Activated naive CD4-positive, alpha-beta T cell treated with anti-CD3 and anti-CD28 coated beads for 36 hours (primary cell): ENCODE measurements at regions not wholly inside any gene's neighbourhood (a gene's known extent, or its start where the extent isn't known, plus 50 kb on each side); places are given as distances from the start of the nearest gene placed in this dataset.

Experiments
- CTCF ChIA-PET: fragments of 350-600 bp; sonication (Branson Sonifier 250); formaldehyde crosslinking; loops from one replicate; lab custom pipeline; 2021; ENCODE audit warnings: antibody characterized with exemption; lab: Charles Lee
- DNase-seq: peaks from one replicate; pipeline ENCODE4 v3.0.0-alpha.2; 2020
- H3K27ac Mint-ChIP-seq: one replicate; pipeline ENCODE4 v1.8.0; 2021; ENCODE audit warnings: mild to moderate bottlenecking, mixed read lengths
- H3K27me3 Mint-ChIP-seq: one replicate; pipeline ENCODE4 v1.8.0; 2021; ENCODE audit warnings: low read depth, mixed read lengths
- H3K36me3 Mint-ChIP-seq: one replicate; pipeline ENCODE4 v1.8.0; 2021; ENCODE audit warnings: low read depth, mixed read lengths
- H3K4me1 Mint-ChIP-seq: one replicate; pipeline ENCODE4 v1.8.0; 2021; ENCODE audit warnings: low read depth, mixed read lengths
- H3K4me3 Mint-ChIP-seq: one replicate; pipeline ENCODE4 v1.8.0; 2021; ENCODE audit warnings: mild to moderate bottlenecking, moderate library complexity, mixed read lengths
- H3K9me3 Mint-ChIP-seq: one replicate; pipeline ENCODE4 v1.8.0; 2021; ENCODE audit warnings: mixed read lengths
- intact Hi-C: fragments of 100-400 bp; cut with micrococcal nuclease; formaldehyde crosslinking; loops from one replicate; pipeline ENCODE4 v1.15.1; 2023

GRCh38 chr6:133610227-133610840 is 278.6 kb upstream of the TCF21 start:
- Mint-ChIP-seq H3K36me3 (no peaks in the 10 kb centered on the region), H3K4me3 (no peak overlapping the region), H3K9me3 (no peaks in the 10 kb centered on the region), H3K27ac (no peak overlapping the region), H3K27me3 (peaks cover 6% of the 10 kb centered on the region), H3K4me1 (no peaks in the 10 kb centered on the region)
- intact Hi-C loops = no loop called here
- CTCF ChIA-PET = interaction anchor here (0.7 kb wide), 1 partner anchor 27 kb away, joined by 3 read pairs; no protein-coding TSS in a partner anchor
- no peak for DNase-seq

- CTCF ChIA-PET = no interaction called here
- Mint-ChIP-seq H3K4me3 (no peak overlapping the region), H3K4me1 (no peaks in the 10 kb centered on the region), H3K27me3 (peaks cover 6% of the 10 kb centered on the region), H3K27ac (no peak overlapping the region), H3K36me3 (no peaks in the 10 kb centered on the region), H3K9me3 (no peaks in the 10 kb centered on the region)
- DNase-seq = no peak
- intact Hi-C loops = no loop called here
Measured at GRCh38 chr6:133610971-133611370, 277.9 kb upstream of the TCF21 start.

GRCh38 chr6:133612459-133612858 is 276.5 kb upstream of the TCF21 start:
- Mint-ChIP-seq H3K4me3 (no peak overlapping the region), H3K36me3 (no peaks in the 10 kb centered on the region), H3K4me1 (no peaks in the 10 kb centered on the region), H3K27me3 (peaks cover 2% of the 10 kb centered on the region), H3K9me3 (no peaks in the 10 kb centered on the region), H3K27ac (no peak overlapping the region)
- DNase-seq = no peak
- intact Hi-C loops = no loop called here
- CTCF ChIA-PET = interaction anchor here (0.6 kb wide), 1 partner anchor 1084 kb away, joined by 3 read pairs; no protein-coding TSS in a partner anchor

GRCh38 chr6:133613211-133613610 is 275.7 kb upstream of the TCF21 start:
- Mint-ChIP-seq H3K36me3 (no peaks in the 10 kb centered on the region), H3K4me3 (no peak overlapping the region), H3K9me3 (no peaks in the 10 kb centered on the region), H3K27me3 (peaks cover 2% of the 10 kb centered on the region), H3K4me1 (no peaks in the 10 kb centered on the region), H3K27ac (no peak overlapping the region)
- intact Hi-C loops = no loop called here
- CTCF ChIA-PET = interaction anchor here (0.5 to 0.6 kb wide), 3 partner anchors 15 to 1084 kb away, joined by 3 to 5 read pairs (median 3); no protein-coding TSS in a partner anchor
- DNase-seq = no peak

- Mint-ChIP-seq H3K4me3 (no peak overlapping the region), H3K4me1 (no peaks in the 10 kb centered on the region), H3K27me3 (peaks cover 2% of the 10 kb centered on the region), H3K9me3 (peaks cover 1% of the 10 kb centered on the region), H3K27ac (no peak overlapping the region), H3K36me3 (no peaks in the 10 kb centered on the region)
- no peak for DNase-seq
- CTCF ChIA-PET = no interaction called here
- intact Hi-C loops = no loop called here
Measured at GRCh38 chr6:133621751-133622150, 267.2 kb upstream of the TCF21 start.

GRCh38 chr6:133623065-133623464 is 265.8 kb upstream of the TCF21 start:
- DNase-seq = no peak

GRCh38 chr6:133623621-133624020 is 265.3 kb upstream of the TCF21 start:
- intact Hi-C loops = no loop called here
- CTCF ChIA-PET = no interaction called here
- no peaks in the 10 kb centered on the region for H3K4me1 Mint-ChIP-seq
- H3K4me3 Mint-ChIP-seq = no peak overlapping the region
- H3K9me3 Mint-ChIP-seq = peaks cover 1% of the 10 kb centered on the region
- DNase-seq = no peak
- no peaks in the 10 kb centered on the region for H3K36me3 Mint-ChIP-seq
- H3K27me3 Mint-ChIP-seq = peaks cover 9% of the 10 kb centered on the region
- no peak overlapping the region for H3K27ac Mint-ChIP-seq

More at GRCh38 chr6:133623065-133623464, 265.8 kb upstream of the TCF21 start:
- H3K27me3 Mint-ChIP-seq = peaks cover 5% of the 10 kb centered on the region
- H3K27ac Mint-ChIP-seq = no peak overlapping the region
- H3K36me3 Mint-ChIP-seq = no peaks in the 10 kb centered on the region
- intact Hi-C loops = no loop called here
- no peaks in the 10 kb centered on the region for H3K4me1 Mint-ChIP-seq
- H3K4me3 Mint-ChIP-seq = no peak overlapping the region
- H3K9me3 Mint-ChIP-seq = peaks cover 1% of the 10 kb centered on the region
- CTCF ChIA-PET = no interaction called here

- no peaks in the 10 kb centered on the region for H3K36me3 Mint-ChIP-seq
Measured at GRCh38 chr6:133626096-133626666, 262.7 kb upstream of the TCF21 start.

GRCh38 chr6:133629970-133630369 is 258.9 kb upstream of the TCF21 start:
- peaks cover 12% of the 10 kb centered on the region for H3K27me3 Mint-ChIP-seq
- intact Hi-C loops = no loop called here
- no peaks in the 10 kb centered on the region for H3K36me3 Mint-ChIP-seq
- CTCF ChIA-PET = no interaction called here
- H3K4me3 Mint-ChIP-seq = no peak overlapping the region
- H3K4me1 Mint-ChIP-seq = no peaks in the 10 kb centered on the region
- no peak for DNase-seq
- no peaks in the 10 kb centered on the region for H3K9me3 Mint-ChIP-seq
- no peak overlapping the region for H3K27ac Mint-ChIP-seq

More at GRCh38 chr6:133626096-133626666, 262.7 kb upstream of the TCF21 start:
- H3K27me3 Mint-ChIP-seq = peaks cover 12% of the 10 kb centered on the region
- no peak overlapping the region for H3K4me3 Mint-ChIP-seq
- no peaks in the 10 kb centered on the region for H3K9me3 Mint-ChIP-seq
- no peak for DNase-seq
- CTCF ChIA-PET = no interaction called here
- H3K27ac Mint-ChIP-seq = no peak overlapping the region
- H3K4me1 Mint-ChIP-seq = no peaks in the 10 kb centered on the region
- intact Hi-C loops = no loop called here

- Mint-ChIP-seq H3K27me3 (peaks cover 12% of the 10 kb centered on the region), H3K27ac (no peak overlapping the region), H3K4me3 (no peak overlapping the region), H3K9me3 (no peaks in the 10 kb centered on the region), H3K36me3 (no peaks in the 10 kb centered on the region), H3K4me1 (no peaks in the 10 kb centered on the region)
- intact Hi-C loops = no loop called here
- CTCF ChIA-PET = no interaction called here
- DNase-seq = no peak
Measured at GRCh38 chr6:133630651-133631050, 258.3 kb upstream of the TCF21 start.

- H3K9me3 Mint-ChIP-seq = no peaks in the 10 kb centered on the region
- DNase-seq = no peak
- H3K27ac Mint-ChIP-seq = no peak overlapping the region
- no peaks in the 10 kb centered on the region for H3K36me3 Mint-ChIP-seq
- no peak overlapping the region for H3K4me3 Mint-ChIP-seq
- H3K4me1 Mint-ChIP-seq = no peaks in the 10 kb centered on the region
- CTCF ChIA-PET = interaction anchor here (0.9 kb wide), 1 partner anchor 285 kb away, joined by 3 read pairs; no protein-coding TSS in a partner anchor
- intact Hi-C loops = no loop called here
- H3K27me3 Mint-ChIP-seq = peaks cover 12% of the 10 kb centered on the region
Measured at GRCh38 chr6:133631421-133631820, 257.5 kb upstream of the TCF21 start.

GRCh38 chr6:133632206-133632605 is 256.7 kb upstream of the TCF21 start:
- Mint-ChIP-seq H3K4me1 (no peaks in the 10 kb centered on the region), H3K27ac (no peak overlapping the region), H3K27me3 (peaks cover 12% of the 10 kb centered on the region), H3K9me3 (no peaks in the 10 kb centered on the region), H3K4me3 (no peak overlapping the region), H3K36me3 (no peaks in the 10 kb centered on the region)
- CTCF ChIA-PET = interaction anchor here (0.9 kb wide), 1 partner anchor 284 kb away, joined by 3 read pairs; no protein-coding TSS in a partner anchor
- intact Hi-C loops = no loop called here
- DNase-seq = no peak

GRCh38 chr6:133632906-133633305 is 256.0 kb upstream of the TCF21 start:
- Mint-ChIP-seq H3K27me3 (peaks cover 10% of the 10 kb centered on the region), H3K36me3 (no peaks in the 10 kb centered on the region), H3K4me1 (no peaks in the 10 kb centered on the region), H3K9me3 (no peaks in the 10 kb centered on the region), H3K27ac (no peak overlapping the region), H3K4me3 (no peak overlapping the region)
- no peak for DNase-seq
- intact Hi-C loops = no loop called here
- CTCF ChIA-PET = no interaction called here
